Gastroesophageal sphincter (tissue), 3 donors: ENCODE measurements at regions not wholly inside any gene's neighbourhood (a gene's known extent, or its start where the extent isn't known, plus 50 kb on each side); places are given as distances from the start of the nearest gene placed in this dataset.

Experiments used
- EP300 ChIP-seq: sonication (generic); formaldehyde crosslinking; IDR thresholded peaks from one replicate; pipeline ENCODE4 v1.6.1; 2017; ENCODE audit warnings: antibody characterized with exemption, mild to moderate bottlenecking
- TF ChIP-seq, protein P1 (sequence below), 4 experiments: fragments of 200-600 bp in 2 of 4; fragments of 450-650 bp in 2 of 4; sonication (generic) in 1 of 4; IDR thresholded peaks; one replicate each; pipeline ENCODE4 v1.5.1; 2017 to 2019; ENCODE audit warnings: antibody characterized with exemption in 4 of 4, mild to moderate bottlenecking in 2 of 4, moderate library complexity in 2 of 4

DNA sequence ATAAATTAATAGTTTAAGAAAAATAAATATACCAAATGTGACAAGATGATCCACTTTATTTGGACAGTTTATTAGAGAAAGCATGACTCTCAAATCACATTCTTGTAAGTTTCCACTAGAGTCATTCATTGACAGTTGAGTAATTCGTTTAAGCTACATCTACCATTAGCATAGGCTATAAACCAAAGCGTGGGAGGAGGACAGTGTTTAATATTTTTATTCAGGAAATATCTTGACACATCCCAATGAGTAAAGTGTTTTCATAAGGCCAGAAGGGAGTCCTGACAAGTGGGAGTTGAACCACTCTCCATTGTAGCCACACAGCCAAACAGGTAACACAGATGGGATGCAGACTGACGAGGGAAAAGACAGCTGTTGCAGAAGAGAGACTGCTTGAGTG is 386.5 kb upstream of the SEMA3D start:
- TF ChIP-seq, protein P1, sequence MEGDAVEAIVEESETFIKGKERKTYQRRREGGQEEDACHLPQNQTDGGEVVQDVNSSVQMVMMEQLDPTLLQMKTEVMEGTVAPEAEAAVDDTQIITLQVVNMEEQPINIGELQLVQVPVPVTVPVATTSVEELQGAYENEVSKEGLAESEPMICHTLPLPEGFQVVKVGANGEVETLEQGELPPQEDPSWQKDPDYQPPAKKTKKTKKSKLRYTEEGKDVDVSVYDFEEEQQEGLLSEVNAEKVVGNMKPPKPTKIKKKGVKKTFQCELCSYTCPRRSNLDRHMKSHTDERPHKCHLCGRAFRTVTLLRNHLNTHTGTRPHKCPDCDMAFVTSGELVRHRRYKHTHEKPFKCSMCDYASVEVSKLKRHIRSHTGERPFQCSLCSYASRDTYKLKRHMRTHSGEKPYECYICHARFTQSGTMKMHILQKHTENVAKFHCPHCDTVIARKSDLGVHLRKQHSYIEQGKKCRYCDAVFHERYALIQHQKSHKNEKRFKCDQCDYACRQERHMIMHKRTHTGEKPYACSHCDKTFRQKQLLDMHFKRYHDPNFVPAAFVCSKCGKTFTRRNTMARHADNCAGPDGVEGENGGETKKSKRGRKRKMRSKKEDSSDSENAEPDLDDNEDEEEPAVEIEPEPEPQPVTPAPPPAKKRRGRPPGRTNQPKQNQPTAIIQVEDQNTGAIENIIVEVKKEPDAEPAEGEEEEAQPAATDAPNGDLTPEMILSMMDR (IDR thresholded peaks at IDR 0.05): no peak
- no peak for TF ChIP-seq EP300
